ENCODE measurements at regions not wholly inside any gene's neighbourhood (a gene's known extent, or its start where the extent isn't known, plus 50 kb on each side); places are given as distances from the start of the nearest gene placed in this dataset.

GRCh38 chr6:93759190-93759589 lies 339.8 kb upstream of the EPHA7 start:
- H3K4me3 Mint-ChIP-seq = no peak overlapping the region
- no peak for DNase-seq
- no peak for ATAC-seq
- no peak overlapping the region for H3K27ac Mint-ChIP-seq
- H3K9me3 Mint-ChIP-seq (ENCODE audit: low read depth) = peaks cover 7% of the 10 kb centered on the region
- CTCF ChIA-PET = no interaction called here
- no peaks in the 10 kb centered on the region for H3K4me1 Mint-ChIP-seq
- H3K36me3 Mint-ChIP-seq = no peaks in the 10 kb centered on the region
- H3K27me3 Mint-ChIP-seq = no peaks in the 10 kb centered on the region

- peaks cover 9% of the 10 kb centered on the region for H3K9me3 Mint-ChIP-seq (ENCODE audit: low read depth)
- H3K27ac Mint-ChIP-seq = no peak overlapping the region
- no peaks in the 10 kb centered on the region for H3K36me3 Mint-ChIP-seq
- CTCF ChIA-PET = no interaction called here
- no peak for DNase-seq
- H3K4me1 Mint-ChIP-seq = no peaks in the 10 kb centered on the region
- ATAC-seq = no peak
- H3K4me3 Mint-ChIP-seq = no peak overlapping the region
- H3K27me3 Mint-ChIP-seq = no peaks in the 10 kb centered on the region
Observed at GRCh38 chr6:93751969-93752368, 332.6 kb upstream of the EPHA7 start.

- Mint-ChIP-seq H3K27me3 (no peaks in the 10 kb centered on the region), H3K36me3 (no peaks in the 10 kb centered on the region), H3K4me1 (no peaks in the 10 kb centered on the region), H3K27ac (no peak overlapping the region), H3K9me3 (ENCODE audit: low read depth) (peaks cover 9% of the 10 kb centered on the region), H3K4me3 (no peak overlapping the region)
- ATAC-seq (no peak), DNase-seq (no peak)
- CTCF ChIA-PET = no interaction called here
Observed at GRCh38 chr6:93749930-93750329, 330.6 kb upstream of the EPHA7 start.

GRCh38 chr6:93749191-93749590 lies 329.8 kb upstream of the EPHA7 start:
- Mint-ChIP-seq H3K27ac (no peak overlapping the region), H3K36me3 (no peaks in the 10 kb centered on the region), H3K9me3 (ENCODE audit: low read depth) (peaks cover 5% of the 10 kb centered on the region), H3K4me1 (no peaks in the 10 kb centered on the region), H3K4me3 (no peak overlapping the region), H3K27me3 (no peaks in the 10 kb centered on the region)
- no peak for ATAC-seq
- CTCF ChIA-PET = no interaction called here
- DNase-seq = no peak

GRCh38 chr6:93746892-93747291 lies 327.5 kb upstream of the EPHA7 start:
- Mint-ChIP-seq H3K9me3 (ENCODE audit: low read depth) (peaks cover 3% of the 10 kb centered on the region), H3K27ac (no peak overlapping the region), H3K4me3 (no peak overlapping the region), H3K36me3 (no peaks in the 10 kb centered on the region), H3K27me3 (no peaks in the 10 kb centered on the region), H3K4me1 (no peaks in the 10 kb centered on the region)
- CTCF ChIA-PET = no interaction called here
- ATAC-seq = no peak
- no peak for DNase-seq

- ATAC-seq (no peak), DNase-seq (no peak)
- no peak overlapping the region for H3K27ac Mint-ChIP-seq
- H3K4me3 Mint-ChIP-seq = no peak overlapping the region
- peaks cover 6% of the 10 kb centered on the region for H3K9me3 Mint-ChIP-seq (ENCODE audit: low read depth)
- H3K27me3 Mint-ChIP-seq = no peaks in the 10 kb centered on the region
- H3K4me1 Mint-ChIP-seq = no peaks in the 10 kb centered on the region
- CTCF ChIA-PET = no interaction called here
- no peaks in the 10 kb centered on the region for H3K36me3 Mint-ChIP-seq
Observed at GRCh38 chr6:93745306-93745705, 325.9 kb upstream of the EPHA7 start.

GRCh38 chr6:93735099-93735498 lies 315.7 kb upstream of the EPHA7 start:
- no peaks in the 10 kb centered on the region for H3K27me3 Mint-ChIP-seq

GRCh38 chr6:93731306-93731705 lies 311.9 kb upstream of the EPHA7 start:
- ATAC-seq = no peak
- CTCF ChIA-PET = no interaction called here
- H3K4me1 Mint-ChIP-seq = no peaks in the 10 kb centered on the region
- no peaks in the 10 kb centered on the region for H3K27me3 Mint-ChIP-seq
- no peak overlapping the region for H3K4me3 Mint-ChIP-seq
- H3K27ac Mint-ChIP-seq = no peak overlapping the region
- H3K36me3 Mint-ChIP-seq = no peaks in the 10 kb centered on the region
- no peak for DNase-seq
- H3K9me3 Mint-ChIP-seq (ENCODE audit: low read depth) = peaks cover 2% of the 10 kb centered on the region

More at GRCh38 chr6:93735099-93735498, 315.7 kb upstream of the EPHA7 start:
- Mint-ChIP-seq H3K4me1 (no peaks in the 10 kb centered on the region), H3K36me3 (no peaks in the 10 kb centered on the region), H3K4me3 (no peak overlapping the region), H3K27ac (no peak overlapping the region), H3K9me3 (ENCODE audit: low read depth) (peaks cover 2% of the 10 kb centered on the region)
- no peak for ATAC-seq
- DNase-seq = no peak
- CTCF ChIA-PET = no interaction called here

- CTCF ChIA-PET = no interaction called here
- H3K9me3 Mint-ChIP-seq (ENCODE audit: low read depth) = no peaks in the 10 kb centered on the region
- H3K27me3 Mint-ChIP-seq = no peaks in the 10 kb centered on the region
- H3K36me3 Mint-ChIP-seq = no peaks in the 10 kb centered on the region
- no peak overlapping the region for H3K27ac Mint-ChIP-seq
- DNase-seq (no peak), ATAC-seq (no peak)
- H3K4me3 Mint-ChIP-seq = no peak overlapping the region
- H3K4me1 Mint-ChIP-seq = no peaks in the 10 kb centered on the region
Observed at GRCh38 chr6:93728150-93728549, 308.8 kb upstream of the EPHA7 start.

GRCh38 chr6:93727447-93727846 lies 308.1 kb upstream of the EPHA7 start:
- H3K9me3 Mint-ChIP-seq (ENCODE audit: low read depth) = no peaks in the 10 kb centered on the region
- CTCF ChIA-PET = no interaction called here
- no peaks in the 10 kb centered on the region for H3K27me3 Mint-ChIP-seq
- H3K4me1 Mint-ChIP-seq = no peaks in the 10 kb centered on the region
- no peak overlapping the region for H3K27ac Mint-ChIP-seq
- ATAC-seq (no peak), DNase-seq (no peak)
- no peaks in the 10 kb centered on the region for H3K36me3 Mint-ChIP-seq
- no peak overlapping the region for H3K4me3 Mint-ChIP-seq

GRCh38 chr6:93721386-93722048 lies 302.2 kb upstream of the EPHA7 start:
- ATAC-seq (no peak), DNase-seq (no peak)
- H3K4me1 Mint-ChIP-seq = no peaks in the 10 kb centered on the region
- H3K27ac Mint-ChIP-seq = no peak overlapping the region
- no peak overlapping the region for H3K4me3 Mint-ChIP-seq
- CTCF ChIA-PET = no interaction called here
- H3K36me3 Mint-ChIP-seq = no peaks in the 10 kb centered on the region
- H3K27me3 Mint-ChIP-seq = no peaks in the 10 kb centered on the region
- no peaks in the 10 kb centered on the region for H3K9me3 Mint-ChIP-seq (ENCODE audit: low read depth)

GRCh38 chr6:93713974-93714373 lies 294.6 kb upstream of the EPHA7 start:
- no peaks in the 10 kb centered on the region for H3K27me3 Mint-ChIP-seq
- no peak for DNase-seq
- H3K36me3 Mint-ChIP-seq = no peaks in the 10 kb centered on the region
- peaks cover 6% of the 10 kb centered on the region for H3K9me3 Mint-ChIP-seq (ENCODE audit: low read depth)
- no peaks in the 10 kb centered on the region for H3K4me1 Mint-ChIP-seq
- no peak overlapping the region for H3K27ac Mint-ChIP-seq
- no peak for ATAC-seq
- CTCF ChIA-PET = no interaction called here
- no peak overlapping the region for H3K4me3 Mint-ChIP-seq

- H3K9me3 Mint-ChIP-seq (ENCODE audit: low read depth) = peaks cover 8% of the 10 kb centered on the region
- H3K27me3 Mint-ChIP-seq = no peaks in the 10 kb centered on the region
- ATAC-seq = no peak
- CTCF ChIA-PET = no interaction called here
- H3K27ac Mint-ChIP-seq = no peak overlapping the region
- no peaks in the 10 kb centered on the region for H3K4me1 Mint-ChIP-seq
- no peak for DNase-seq
- no peaks in the 10 kb centered on the region for H3K36me3 Mint-ChIP-seq
- H3K4me3 Mint-ChIP-seq = no peak overlapping the region
Observed at GRCh38 chr6:93703431-93703830, 284.1 kb upstream of the EPHA7 start.

- CTCF ChIA-PET = no interaction called here
- no peaks in the 10 kb centered on the region for H3K27me3 Mint-ChIP-seq
- H3K4me1 Mint-ChIP-seq = no peaks in the 10 kb centered on the region
- no peak overlapping the region for H3K4me3 Mint-ChIP-seq
- no peak overlapping the region for H3K27ac Mint-ChIP-seq
- DNase-seq = no peak
- no peaks in the 10 kb centered on the region for H3K36me3 Mint-ChIP-seq
- ATAC-seq = no peak
- peaks cover 2% of the 10 kb centered on the region for H3K9me3 Mint-ChIP-seq (ENCODE audit: low read depth)
Observed at GRCh38 chr6:93701526-93701925, 282.2 kb upstream of the EPHA7 start.

- Mint-ChIP-seq H3K27me3 (no peaks in the 10 kb centered on the region), H3K9me3 (ENCODE audit: low read depth) (peaks cover 2% of the 10 kb centered on the region), H3K27ac (no peak overlapping the region), H3K4me3 (no peak overlapping the region), H3K4me1 (no peaks in the 10 kb centered on the region), H3K36me3 (no peaks in the 10 kb centered on the region)
- no peak for DNase-seq
- no peak for ATAC-seq
- CTCF ChIA-PET = no interaction called here
Observed at GRCh38 chr6:93685494-93685893, 266.1 kb upstream of the EPHA7 start.
